ENCODE measurements at regions not wholly inside any gene's neighbourhood (a gene's known extent, or its start where the extent isn't known, plus 50 kb on each side); places are given as distances from the start of the nearest gene placed in this dataset.
"Not testable (repeated sequence)": the region's sequence is repeated elsewhere in the genome, so short reads cannot be mapped to it uniquely, and the experiment has no call there.

GRCh38 chr15:38002883-38003477 lies 68.5 kb downstream of the TMCO5A start:
- DNase-seq = no peak

GRCh38 chr15:38004218-38004861 lies 69.9 kb downstream of the TMCO5A start:
- DNase-seq = no peak

GRCh38 chr15:38005953-38006808 lies 71.7 kb downstream of the TMCO5A start:
- no peak for DNase-seq

GRCh38 chr15:38010395-38010794 lies 76.0 kb downstream of the TMCO5A start:
- no peak for DNase-seq

GRCh38 chr15:38012894-38013293 lies 78.5 kb downstream of the TMCO5A start:
- no peak for DNase-seq

- no peak for DNase-seq
Observed at GRCh38 chr15:38017721-38018120, 83.3 kb downstream of the TMCO5A start.

GRCh38 chr15:38019066-38019465 lies 84.6 kb downstream of the TMCO5A start:
- DNase-seq = no peak

- DNase-seq = no peak
Observed at GRCh38 chr15:38021259-38021658, 86.8 kb downstream of the TMCO5A start.

GRCh38 chr15:38024293-38025091 lies 90.1 kb downstream of the TMCO5A start:
- no peak for DNase-seq

- not testable (repeated sequence) for DNase-seq
Observed at GRCh38 chr15:38025656-38026055, 91.2 kb downstream of the TMCO5A start.

- DNase-seq = no peak
Observed at GRCh38 chr15:38028869-38029268, 94.4 kb downstream of the TMCO5A start.

- no peak for DNase-seq
Observed at GRCh38 chr15:38029736-38030135, 95.3 kb downstream of the TMCO5A start.

- no peak for DNase-seq
Observed at GRCh38 chr15:38030609-38031008, 96.2 kb downstream of the TMCO5A start.

GRCh38 chr15:38035701-38036100 lies 101.3 kb downstream of the TMCO5A start:
- no peak for DNase-seq

GRCh38 chr15:38036790-38037338 lies 102.4 kb downstream of the TMCO5A start:
- no peak for DNase-seq

GRCh38 chr15:38038659-38039442 lies 104.4 kb downstream of the TMCO5A start:
- DNase-seq = no peak

- DNase-seq = no peak
Observed at GRCh38 chr15:38040615-38041014, 106.2 kb downstream of the TMCO5A start.

GRCh38 chr15:38041576-38041975 lies 107.1 kb downstream of the TMCO5A start:
- DNase-seq = no peak

GRCh38 chr15:38042211-38042610 lies 107.8 kb downstream of the TMCO5A start:
- no peak for DNase-seq

GRCh38 chr15:38042707-38043445 lies 108.4 kb downstream of the TMCO5A start:
- DNase-seq = no peak

Data from SIG-M5 (cell line).